Glutamatergic neuron (in vitro differentiated cells): ENCODE measurements at regions not wholly inside any gene's neighbourhood (a gene's known extent, or its start where the extent isn't known, plus 50 kb on each side); places are given as distances from the start of the nearest gene placed in this dataset.

ENCODE experiments used
- DNase-seq: peaks from one replicate; pipeline ENCODE4 v3.0.0; 2022
- H3K27ac Mint-ChIP-seq: one replicate; pipeline ENCODE4 v1.8.0; 2020; ENCODE audit warnings: mild to moderate bottlenecking, mixed read lengths, inconsistent platforms; ENCODE audit not compliant: unreplicated experiment
- H3K27me3 Mint-ChIP-seq: one replicate; pipeline ENCODE4 v1.8.0; 2020; ENCODE audit warnings: mild to moderate bottlenecking, moderate library complexity, mixed read lengths, inconsistent platforms; ENCODE audit not compliant: unreplicated experiment
- H3K36me3 Mint-ChIP-seq: one replicate; pipeline ENCODE4 v1.8.0; 2020; ENCODE audit warnings: mild to moderate bottlenecking, mixed read lengths, inconsistent platforms; ENCODE audit not compliant: unreplicated experiment
- H3K4me1 Mint-ChIP-seq: one replicate; pipeline ENCODE4 v1.8.0; 2020; ENCODE audit warnings: mild to moderate bottlenecking, low read depth, mixed read lengths, inconsistent platforms; ENCODE audit not compliant: unreplicated experiment
- H3K4me3 Mint-ChIP-seq: one replicate; pipeline ENCODE4 v1.8.0; 2020; ENCODE audit warnings: mild to moderate bottlenecking, mixed read lengths, inconsistent platforms; ENCODE audit not compliant: unreplicated experiment
- H3K9me3 Mint-ChIP-seq: one replicate; pipeline ENCODE4 v1.8.0; 2020; ENCODE audit warnings: mild to moderate bottlenecking, moderate library complexity, mixed read lengths, inconsistent platforms; ENCODE audit not compliant: unreplicated experiment
- TF ChIP-seq, protein P1 (sequence below): fragments of 200-600 bp; sonication (generic); IDR thresholded peaks from one replicate; pipeline ENCODE4 v1.5.0; 2021; ENCODE audit not compliant: partially characterized antibody, unreplicated experiment

- H3K4me3 Mint-ChIP-seq: no peak overlapping the region
- no peak overlapping the region for H3K27ac Mint-ChIP-seq
- TF ChIP-seq, protein P1, sequence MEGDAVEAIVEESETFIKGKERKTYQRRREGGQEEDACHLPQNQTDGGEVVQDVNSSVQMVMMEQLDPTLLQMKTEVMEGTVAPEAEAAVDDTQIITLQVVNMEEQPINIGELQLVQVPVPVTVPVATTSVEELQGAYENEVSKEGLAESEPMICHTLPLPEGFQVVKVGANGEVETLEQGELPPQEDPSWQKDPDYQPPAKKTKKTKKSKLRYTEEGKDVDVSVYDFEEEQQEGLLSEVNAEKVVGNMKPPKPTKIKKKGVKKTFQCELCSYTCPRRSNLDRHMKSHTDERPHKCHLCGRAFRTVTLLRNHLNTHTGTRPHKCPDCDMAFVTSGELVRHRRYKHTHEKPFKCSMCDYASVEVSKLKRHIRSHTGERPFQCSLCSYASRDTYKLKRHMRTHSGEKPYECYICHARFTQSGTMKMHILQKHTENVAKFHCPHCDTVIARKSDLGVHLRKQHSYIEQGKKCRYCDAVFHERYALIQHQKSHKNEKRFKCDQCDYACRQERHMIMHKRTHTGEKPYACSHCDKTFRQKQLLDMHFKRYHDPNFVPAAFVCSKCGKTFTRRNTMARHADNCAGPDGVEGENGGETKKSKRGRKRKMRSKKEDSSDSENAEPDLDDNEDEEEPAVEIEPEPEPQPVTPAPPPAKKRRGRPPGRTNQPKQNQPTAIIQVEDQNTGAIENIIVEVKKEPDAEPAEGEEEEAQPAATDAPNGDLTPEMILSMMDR: no peak
- no peak for DNase-seq
- H3K27me3 Mint-ChIP-seq: peaks cover 2% of the 10 kb centered on the region
- H3K4me1 Mint-ChIP-seq: peaks cover 12% of the 10 kb centered on the region
- H3K9me3 Mint-ChIP-seq: peaks cover 9% of the 10 kb centered on the region
- peaks cover 4% of the 10 kb centered on the region for H3K36me3 Mint-ChIP-seq
These were observed 133.4 kb upstream of the SMAD3 start for GRCh38 chr15:66931768-66932633.

DNA sequence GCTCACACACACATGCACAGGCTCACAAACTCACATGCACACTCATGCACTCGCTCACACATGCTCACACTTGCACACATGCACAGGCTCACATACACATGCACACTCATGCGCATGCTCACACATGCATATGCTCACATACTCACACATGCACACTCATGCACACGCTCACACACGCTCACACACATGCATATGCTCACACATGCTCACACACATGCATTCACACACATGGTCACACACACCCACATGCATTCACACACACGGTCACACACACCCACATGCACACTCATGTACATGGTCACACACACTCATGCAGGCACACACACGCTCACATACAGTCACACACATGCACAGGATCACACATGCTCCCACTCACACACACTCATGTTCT lies 132.8 kb upstream of the SMAD3 start:
- H3K4me3 Mint-ChIP-seq: no peak overlapping the region
- peaks cover 12% of the 10 kb centered on the region for H3K4me1 Mint-ChIP-seq

GRCh38 chr15:66933932-66934867 lies 131.2 kb upstream of the SMAD3 start:
- Mint-ChIP-seq H3K27me3 (peaks cover 2% of the 10 kb centered on the region), H3K9me3 (peaks cover 9% of the 10 kb centered on the region), H3K27ac (no peak overlapping the region), H3K4me3 (no peak overlapping the region), H3K36me3 (peaks cover 4% of the 10 kb centered on the region), H3K4me1 (peaks cover 12% of the 10 kb centered on the region)
- no peak for DNase-seq
- TF ChIP-seq, protein P1: no peak

More for the DNA sequence above, 132.8 kb upstream of the SMAD3 start:
- no peak for DNase-seq
- H3K36me3 Mint-ChIP-seq: peaks cover 4% of the 10 kb centered on the region
- H3K9me3 Mint-ChIP-seq: peaks cover 9% of the 10 kb centered on the region
- no peak overlapping the region for H3K27ac Mint-ChIP-seq
- TF ChIP-seq, protein P1: no peak
- peaks cover 2% of the 10 kb centered on the region for H3K27me3 Mint-ChIP-seq

DNA sequence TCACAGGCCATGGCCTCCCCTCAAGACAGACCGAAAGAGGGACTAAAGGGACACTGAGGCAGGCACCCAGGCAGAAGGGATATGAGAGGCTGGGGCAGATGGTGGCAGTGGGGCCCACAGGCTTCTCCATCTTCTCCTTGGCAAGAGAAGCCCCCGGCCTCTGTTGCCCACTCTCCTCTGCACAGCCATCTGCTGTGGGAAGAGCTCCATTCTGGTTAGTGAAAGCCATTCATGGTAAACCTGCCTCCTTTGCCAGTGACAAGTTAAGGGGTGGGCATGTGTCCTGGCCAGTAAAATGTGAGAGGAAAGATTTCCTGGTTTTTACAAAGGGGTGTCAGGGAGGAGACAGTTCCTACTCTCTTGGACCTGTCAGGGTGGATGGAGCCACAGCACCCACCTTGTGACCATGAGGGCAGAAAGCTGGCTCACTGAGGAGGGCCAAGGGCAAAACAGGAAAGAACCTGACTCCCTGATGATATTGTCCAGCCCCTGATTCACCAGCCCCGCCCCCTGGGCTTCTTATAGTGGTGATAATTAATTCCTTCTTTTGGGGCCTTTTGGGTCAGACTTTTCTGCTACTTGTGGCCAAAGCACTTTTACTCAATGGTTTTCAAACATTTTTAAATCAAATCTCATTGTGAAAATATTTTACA lies 130.4 kb upstream of the SMAD3 start:
- Mint-ChIP-seq H3K4me1 (peaks cover 12% of the 10 kb centered on the region), H3K36me3 (peaks cover 4% of the 10 kb centered on the region), H3K27ac (no peak overlapping the region), H3K27me3 (peaks cover 2% of the 10 kb centered on the region), H3K9me3 (peaks cover 9% of the 10 kb centered on the region), H3K4me3 (no peak overlapping the region)
- no peak for DNase-seq
- TF ChIP-seq, protein P1: no peak
